ENCODE measurements at regions not wholly inside any gene's neighbourhood (a gene's known extent, or its start where the extent isn't known, plus 50 kb on each side); places are given as distances from the start of the nearest gene placed in this dataset.
"Not testable (repeated sequence)": the region's sequence is repeated elsewhere in the genome, so short reads cannot be mapped to it uniquely, and the experiment has no call there.

DNA sequence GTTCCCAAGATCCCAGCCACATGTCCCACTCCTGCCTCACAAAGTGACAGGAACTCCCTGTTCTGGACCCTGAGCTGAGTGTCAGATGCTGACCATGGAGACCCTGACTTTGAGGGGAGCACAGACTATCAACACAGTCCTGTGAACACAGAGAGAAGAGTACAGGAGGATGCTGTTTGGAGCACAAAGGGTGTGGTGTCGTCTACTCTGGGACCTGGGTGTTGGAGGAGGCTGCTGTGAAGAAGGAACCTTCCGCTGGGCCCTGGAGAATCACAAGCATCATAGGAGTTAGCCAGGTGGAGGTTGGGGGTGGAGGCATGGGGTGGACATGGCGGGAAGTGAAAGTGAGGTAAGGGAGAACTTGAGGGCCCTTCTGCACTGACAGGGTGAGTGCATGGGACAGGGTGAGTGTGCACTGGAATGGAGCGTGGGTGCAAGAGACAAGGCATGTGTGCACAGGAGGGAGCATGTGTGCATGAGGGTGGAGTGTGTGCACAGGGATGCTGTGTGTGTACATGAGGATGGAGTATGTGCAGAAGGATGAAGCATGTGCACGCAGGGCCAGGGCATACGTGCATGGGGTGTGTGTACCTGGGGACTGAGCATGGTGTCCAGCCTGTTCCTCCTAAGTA lies 70.7 kb upstream of the ANTXRL start:
- Mint-ChIP-seq H3K4me3 (ENCODE audit: unreplicated experiment) (no peak overlapping the region), H3K4me1 (ENCODE audit: unreplicated experiment) (peaks cover 20% of the 10 kb centered on the region), H3K27me3 (ENCODE audit: unreplicated experiment) (peaks cover 14% of the 10 kb centered on the region), H3K36me3 (ENCODE audit: low read depth, unreplicated experiment) (peaks cover 10% of the 10 kb centered on the region), H3K9me3 (ENCODE audit: unreplicated experiment) (no peaks in the 10 kb centered on the region), H3K27ac (ENCODE audit: unreplicated experiment) (peak overlapping the region; percentile 11)
- no peak for DNase-seq (ENCODE audit: low spot score)
- TF ChIP-seq, protein P1, sequence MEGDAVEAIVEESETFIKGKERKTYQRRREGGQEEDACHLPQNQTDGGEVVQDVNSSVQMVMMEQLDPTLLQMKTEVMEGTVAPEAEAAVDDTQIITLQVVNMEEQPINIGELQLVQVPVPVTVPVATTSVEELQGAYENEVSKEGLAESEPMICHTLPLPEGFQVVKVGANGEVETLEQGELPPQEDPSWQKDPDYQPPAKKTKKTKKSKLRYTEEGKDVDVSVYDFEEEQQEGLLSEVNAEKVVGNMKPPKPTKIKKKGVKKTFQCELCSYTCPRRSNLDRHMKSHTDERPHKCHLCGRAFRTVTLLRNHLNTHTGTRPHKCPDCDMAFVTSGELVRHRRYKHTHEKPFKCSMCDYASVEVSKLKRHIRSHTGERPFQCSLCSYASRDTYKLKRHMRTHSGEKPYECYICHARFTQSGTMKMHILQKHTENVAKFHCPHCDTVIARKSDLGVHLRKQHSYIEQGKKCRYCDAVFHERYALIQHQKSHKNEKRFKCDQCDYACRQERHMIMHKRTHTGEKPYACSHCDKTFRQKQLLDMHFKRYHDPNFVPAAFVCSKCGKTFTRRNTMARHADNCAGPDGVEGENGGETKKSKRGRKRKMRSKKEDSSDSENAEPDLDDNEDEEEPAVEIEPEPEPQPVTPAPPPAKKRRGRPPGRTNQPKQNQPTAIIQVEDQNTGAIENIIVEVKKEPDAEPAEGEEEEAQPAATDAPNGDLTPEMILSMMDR (IDR thresholded peaks at IDR 0.05; ENCODE audit: unreplicated experiment), result no peak

DNA sequence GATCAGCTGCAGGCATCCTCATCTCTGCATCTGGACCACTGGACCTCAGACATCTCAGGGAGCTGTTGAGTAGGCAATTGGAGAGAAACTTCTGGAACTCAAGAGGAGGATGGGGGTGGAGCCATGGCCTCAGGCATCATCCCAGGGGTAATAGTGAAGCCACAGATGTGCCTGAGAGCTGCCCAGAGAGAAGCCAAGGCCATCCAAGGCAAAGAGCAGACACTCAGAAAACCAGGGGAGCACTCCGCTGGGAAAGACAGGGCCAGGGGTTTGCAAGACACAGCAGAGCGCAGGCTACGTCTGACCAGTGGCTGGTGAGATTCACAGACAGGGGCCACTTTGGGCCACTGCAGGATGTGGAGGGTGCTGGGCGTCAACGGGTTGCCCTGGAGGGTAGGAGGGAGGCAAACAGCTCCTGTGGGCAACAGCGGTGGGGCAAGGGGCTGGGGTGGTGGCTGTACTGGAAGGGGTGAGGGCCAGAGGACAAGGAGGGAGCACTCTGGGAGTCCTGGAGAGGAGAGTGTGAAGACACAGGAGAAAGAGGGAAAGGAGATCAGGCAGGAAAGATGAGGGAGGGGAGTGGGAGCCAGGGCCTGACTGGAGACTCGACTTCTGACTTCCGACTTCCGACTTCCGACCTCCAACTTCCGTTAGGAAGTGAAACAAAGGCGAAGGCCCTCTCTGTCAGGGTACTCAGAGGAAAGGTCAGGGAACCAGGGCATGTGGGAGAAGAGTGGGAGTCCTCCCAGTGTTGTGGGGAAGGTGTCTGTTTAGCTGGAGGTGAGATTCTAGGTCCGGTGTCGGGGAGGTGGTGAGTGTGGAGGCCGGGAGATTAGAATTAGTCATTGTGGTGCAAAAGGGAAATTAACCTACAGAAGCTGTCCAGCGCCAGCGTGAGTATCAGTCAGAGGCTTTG lies 69.7 kb upstream of the ANTXRL start:
- TF ChIP-seq, protein P1 (IDR thresholded peaks at IDR 0.05; ENCODE audit: unreplicated experiment), result no peak
- Mint-ChIP-seq H3K27ac (ENCODE audit: unreplicated experiment) (no peak overlapping the region), H3K27me3 (ENCODE audit: unreplicated experiment) (peaks cover 21% of the 10 kb centered on the region), H3K36me3 (ENCODE audit: low read depth, unreplicated experiment) (peaks cover 10% of the 10 kb centered on the region), H3K4me3 (ENCODE audit: unreplicated experiment) (no peak overlapping the region), H3K9me3 (ENCODE audit: unreplicated experiment) (no peaks in the 10 kb centered on the region), H3K4me1 (ENCODE audit: unreplicated experiment) (peaks cover 20% of the 10 kb centered on the region)
- no peak for DNase-seq (ENCODE audit: low spot score)

DNA sequence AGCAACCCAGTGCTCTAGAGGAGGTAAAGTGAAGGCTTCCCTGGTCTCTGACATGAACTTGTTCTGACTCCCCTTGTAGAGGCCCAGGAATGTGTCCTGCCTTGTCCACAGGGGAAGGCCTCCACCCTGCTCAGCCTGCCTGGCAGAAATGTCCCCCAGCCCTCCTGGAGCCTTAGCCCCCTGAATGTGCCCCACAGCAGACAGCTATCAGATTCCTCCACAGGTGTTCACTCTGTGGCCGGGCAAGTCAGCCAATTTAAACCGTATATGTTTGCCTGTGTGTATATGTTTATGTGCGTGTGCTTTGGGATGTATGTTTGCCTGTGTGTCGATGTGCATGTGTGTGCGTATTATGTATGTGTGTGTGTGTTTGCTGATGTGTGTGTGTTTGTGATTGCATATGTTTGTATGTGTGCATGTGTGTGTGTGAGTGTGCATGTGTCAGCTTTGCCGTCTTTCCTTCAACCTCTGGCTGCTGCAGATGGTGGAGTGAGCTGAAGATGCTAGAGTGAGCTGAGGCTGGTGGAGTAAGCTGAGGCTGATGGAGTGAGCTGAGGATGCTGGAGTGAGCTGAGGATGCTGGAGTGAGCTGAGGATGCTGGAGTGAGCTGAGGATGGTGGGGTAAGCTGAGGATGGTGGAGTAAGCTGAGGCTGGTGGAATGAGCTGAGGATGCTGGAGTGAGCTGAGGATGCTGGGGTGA lies 68.9 kb upstream of the ANTXRL start:
- Mint-ChIP-seq H3K27ac (ENCODE audit: unreplicated experiment) (peak overlapping the region; percentile 25), H3K9me3 (ENCODE audit: unreplicated experiment) (no peaks in the 10 kb centered on the region), H3K27me3 (ENCODE audit: unreplicated experiment) (peaks cover 21% of the 10 kb centered on the region), H3K4me3 (ENCODE audit: unreplicated experiment) (peak overlapping the region; percentile 37), H3K4me1 (ENCODE audit: unreplicated experiment) (peaks cover 20% of the 10 kb centered on the region), H3K36me3 (ENCODE audit: low read depth, unreplicated experiment) (peaks cover 10% of the 10 kb centered on the region)
- no peak for DNase-seq (ENCODE audit: low spot score)
- TF ChIP-seq, protein P1 (IDR thresholded peaks at IDR 0.05; ENCODE audit: unreplicated experiment), result no peak

DNA sequence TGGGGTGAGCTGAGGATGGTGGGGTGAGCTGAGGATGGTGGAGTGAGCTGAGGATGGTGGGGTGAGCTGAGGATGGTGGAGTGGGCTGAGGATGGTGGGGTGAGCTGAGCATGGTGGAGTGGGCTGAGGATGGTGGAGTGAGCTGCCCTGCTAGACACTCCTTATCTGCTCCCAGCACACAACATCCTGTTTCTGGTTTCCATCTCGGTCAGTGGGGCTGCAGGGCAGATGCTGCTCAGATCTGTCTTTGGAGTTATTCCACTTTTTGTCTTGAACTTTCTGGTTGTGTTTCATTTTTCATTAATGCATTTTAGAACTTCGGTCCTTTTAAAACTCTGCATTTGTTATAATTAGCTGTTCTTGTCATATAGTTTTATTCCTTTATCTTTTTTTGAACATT lies 67.9 kb upstream of the ANTXRL start:
- Mint-ChIP-seq H3K4me1 (ENCODE audit: unreplicated experiment) (peaks cover 20% of the 10 kb centered on the region), H3K36me3 (ENCODE audit: low read depth, unreplicated experiment) (peaks cover 10% of the 10 kb centered on the region), H3K4me3 (ENCODE audit: unreplicated experiment) (no peak overlapping the region), H3K27me3 (ENCODE audit: unreplicated experiment) (peaks cover 21% of the 10 kb centered on the region), H3K9me3 (ENCODE audit: unreplicated experiment) (no peaks in the 10 kb centered on the region), H3K27ac (ENCODE audit: unreplicated experiment) (peak overlapping the region; percentile 24)
- TF ChIP-seq, protein P1 (IDR thresholded peaks at IDR 0.05; ENCODE audit: unreplicated experiment), result no peak
- no peak for DNase-seq (ENCODE audit: low spot score)

DNA sequence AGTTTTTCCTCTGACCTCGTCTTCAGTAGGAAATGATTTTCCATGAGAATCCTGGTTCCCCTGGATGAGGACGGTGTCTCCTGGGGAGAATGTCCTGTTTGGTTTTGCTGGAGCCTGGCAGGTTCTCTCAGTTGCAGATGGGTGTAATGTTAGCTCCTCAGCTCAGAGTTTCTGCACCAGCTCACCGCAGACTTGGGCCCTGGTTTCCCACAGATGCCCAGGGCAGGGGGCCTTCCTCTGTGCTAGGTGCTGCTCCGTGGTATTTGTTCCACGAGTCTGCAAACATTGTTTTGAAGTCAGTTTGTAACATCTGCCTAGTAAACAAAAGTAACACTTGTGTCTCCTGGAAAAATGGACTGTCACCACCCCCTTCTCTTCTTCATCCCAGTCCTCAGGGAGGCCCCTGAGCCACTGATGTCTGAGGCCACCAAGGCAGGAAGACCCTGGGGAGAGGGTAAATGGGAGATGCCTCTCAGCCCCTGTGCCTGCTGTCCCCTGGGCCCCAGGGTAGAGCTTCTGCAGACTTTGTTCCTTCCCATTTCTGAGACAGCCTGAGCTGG lies 67.3 kb upstream of the ANTXRL start:
- not testable (repeated sequence) for DNase-seq (ENCODE audit: low spot score); H3K9me3 Mint-ChIP-seq (ENCODE audit: unreplicated experiment); H3K36me3 Mint-ChIP-seq (ENCODE audit: low read depth, unreplicated experiment); H3K4me3 Mint-ChIP-seq (ENCODE audit: unreplicated experiment)
- Mint-ChIP-seq H3K27ac (ENCODE audit: unreplicated experiment) (peak overlapping the region; percentile 43), H3K4me1 (ENCODE audit: unreplicated experiment) (peaks cover 20% of the 10 kb centered on the region), H3K27me3 (ENCODE audit: unreplicated experiment) (peaks cover 21% of the 10 kb centered on the region)
